Lung microvascular endothelial cell (primary cell): ENCODE measurements at regions not wholly inside any gene's neighbourhood (a gene's known extent, or its start where the extent isn't known, plus 50 kb on each side); places are given as distances from the start of the nearest gene placed in this dataset.
"Not testable (repeated sequence)": the region's sequence is repeated elsewhere in the genome, so short reads cannot be mapped to it uniquely, and the experiment has no call there.

Experiments used
- DNase-seq, 2 donors: peaks; one replicate each; pipeline versions ENCODE4 v3.0.0 to v3.0.0-alpha.2; 2010; ENCODE audit warnings: low read depth in 2 of 2

- no peak for DNase-seq
These were observed 169.9 kb downstream of the CPE start for GRCh38 chr4:165548702-165549101.

- DNase-seq, result no peak
These were observed 174.5 kb downstream of the CPE start for GRCh38 chr4:165553221-165553810.

GRCh38 chr4:165555302-165555701 lies 176.5 kb downstream of the CPE start:
- DNase-seq, result peak in 1 of 2 donors; percentile 34

- DNase-seq, result no peak
These were observed 177.6 kb downstream of the CPE start for GRCh38 chr4:165556383-165556782.

GRCh38 chr4:165560941-165561340 lies 182.1 kb downstream of the CPE start:
- peak in 1 of 2 donors; percentile 5 for DNase-seq

- DNase-seq, result no peak
These were observed 185.0 kb downstream of the CPE start for GRCh38 chr4:165563851-165564250.

- no peak for DNase-seq
These were observed 190.2 kb downstream of the CPE start for GRCh38 chr4:165569031-165569430.

GRCh38 chr4:165571476-165571875 lies 192.7 kb downstream of the CPE start:
- not testable (repeated sequence) for DNase-seq

- peak; percentile 58 to 84 for DNase-seq
These were observed 201.6 kb downstream of the CPE start for GRCh38 chr4:165580351-165580905.

GRCh38 chr4:165583341-165583740 lies 204.5 kb downstream of the CPE start:
- no peak for DNase-seq

GRCh38 chr4:165584916-165585315 lies 206.1 kb downstream of the CPE start:
- DNase-seq, result no peak

GRCh38 chr4:165588534-165589315 lies 209.9 kb downstream of the CPE start:
- DNase-seq, result peak in 1 of 2 donors; percentile 2

GRCh38 chr4:165592386-165592785 lies 213.6 kb downstream of the CPE start:
- DNase-seq, result peak in 1 of 2 donors; percentile 30

- DNase-seq, result no peak
These were observed 219.0 kb downstream of the CPE start for GRCh38 chr4:165597581-165598480.

- DNase-seq, result peak in 1 of 2 donors; percentile 53
These were observed 222.3 kb downstream of the CPE start for GRCh38 chr4:165600959-165601683.

- no peak for DNase-seq
These were observed 223.8 kb downstream of the CPE start for GRCh38 chr4:165602621-165603020.

GRCh38 chr4:165604181-165604580 lies 225.4 kb downstream of the CPE start:
- no peak for DNase-seq

GRCh38 chr4:165605811-165606210 lies 227.0 kb downstream of the CPE start:
- peak; percentile 36 to 74 for DNase-seq

- peak in 1 of 2 donors; percentile 13 for DNase-seq
These were observed 227.8 kb downstream of the CPE start for GRCh38 chr4:165606465-165607205.

GRCh38 chr4:165609653-165610052 lies 230.8 kb downstream of the CPE start:
- DNase-seq, result no peak
